Spleen (tissue), 11 donors: ENCODE measurements at regions not wholly inside any gene's neighbourhood (a gene's known extent, or its start where the extent isn't known, plus 50 kb on each side); places are given as distances from the start of the nearest gene placed in this dataset.

Source experiments
- DNase-seq: peaks from one replicate; pipeline ENCODE4 v3.0.0-alpha.2; 2020
- H3K27ac ChIP-seq, 8 donors: fragments of 200-600 bp; sonication (generic) in 7 of 8; 1 replicate in 4 of 8; 2 replicates in 4 of 8; pipeline versions ENCODE4 v1.5.0 to v1.8.0; 2016 to 2021; ENCODE audit warnings: inconsistent platforms in 4 of 8, mild to moderate bottlenecking in 4 of 8, moderate library complexity in 1 of 8
- H3K27me3 ChIP-seq, 7 donors: fragments of 200-600 bp; sonication (generic) in 6 of 7; replicated peaks in 1 of 7; 1 replicate in 4 of 7; 2 replicates in 3 of 7; pipeline versions ENCODE4 v1.5.0 to v1.8.0; 2016 to 2021; ENCODE audit warnings: inconsistent platforms in 3 of 7, mild to moderate bottlenecking in 1 of 7
- H3K36me3 ChIP-seq, 6 donors: fragments of 200-600 bp; sonication (generic) in 5 of 6; 1 replicate in 4 of 6; 2 replicates in 2 of 6; pipeline versions ENCODE4 v1.5.0 to v1.8.0; 2016 to 2021; ENCODE audit warnings: inconsistent platforms in 2 of 6
- H3K4me1 ChIP-seq, 6 donors: fragments of 200-600 bp; sonication (generic) in 5 of 6; 1 replicate in 3 of 6; 2 replicates in 3 of 6; pipeline versions ENCODE4 v1.5.0 to v1.8.0; 2016 to 2021; ENCODE audit warnings: inconsistent platforms in 3 of 6
- H3K4me3 ChIP-seq, 8 donors: fragments of 200-600 bp; sonication (generic) in 7 of 8; 1 replicate in 4 of 8; 2 replicates in 4 of 8; pipeline versions ENCODE4 v1.5.0 to v1.8.0; 2016 to 2021; ENCODE audit warnings: inconsistent platforms in 4 of 8, mild to moderate bottlenecking in 4 of 8, moderate library complexity in 2 of 8
- H3K9me3 ChIP-seq, 8 donors: fragments of 200-600 bp; sonication (generic) in 7 of 8; 1 replicate in 4 of 8; 2 replicates in 4 of 8; pipeline versions ENCODE4 v1.5.0 to v1.8.0; 2016 to 2021; ENCODE audit warnings: inconsistent platforms in 4 of 8
- POLR2A ChIP-seq, 3 donors: fragments of 450-650 bp; IDR thresholded peaks; one replicate each; pipeline ENCODE4 v1.5.1; 2017; ENCODE audit warnings: antibody characterized with exemption in 3 of 3, mild to moderate bottlenecking in 1 of 3
- POLR2AphosphoS5 ChIP-seq, 3 donors: sonication (generic); formaldehyde crosslinking; IDR thresholded peaks; one replicate each; pipeline ENCODE4 v1.5.1; 2017; ENCODE audit warnings: antibody characterized with exemption in 3 of 3
- WGBS, 5 donors: extraction: QIAGEN DNeasy Blood & Tissue Kit in 3 of 5; methylation state at CpG; one replicate each; pipeline versions ENCODE4 v1.1.5 to v1.1.7; 2013 to 2018; 5-methylcytosine and 5-hydroxymethylcytosine counted together
- intact Hi-C: fragments of 100-400 bp; cut with DNase I; formaldehyde crosslinking; loops from one replicate; pipeline ENCODE4 v1.15.0; 2023; ENCODE audit warnings: low total_unique reads
- TF ChIP-seq, protein P1 (sequence below), 11 experiments: fragments of 200-600 bp in 7 of 11; fragments of 450-650 bp in 4 of 11; sonication (generic) in 4 of 11; IDR thresholded peaks in 8 of 11; conservative IDR thresholded peaks in 3 of 11; 1 replicate in 7 of 11; 2 replicates in 4 of 11; pipeline versions ENCODE4 v1.4.0 to v1.8.0; 2016 to 2021; ENCODE audit warnings: antibody characterized with exemption in 11 of 11, inconsistent platforms in 4 of 11, mild to moderate bottlenecking in 1 of 11
- donor health status: healthy with polysubstance abuse.
- donor health status: DM: no; HTN: no; CAD: no; lungs with moderate emphysema.
- donor health status: DM: no; HTN: no; CAD: no.
- donor health status: Bipolar disorder and iron deficiency.
- donor health status: healthy.
- donor health status: DM: no; HTN: no; CAD: no.
- donor health status: DM: yes; HTN: yes; CAD: no.

- H3K27ac ChIP-seq: no peak overlapping the region
- peaks cover 0 to 14% (median 5%) of the 10 kb centered on the region in 6 donors for H3K4me1 ChIP-seq
- 38 to 86% (median 63%) methylated on average over 2 of the region's 2 CpGs for WGBS, 5 donors
- H3K36me3 ChIP-seq: no peaks in the 10 kb centered on the region
- H3K4me3 ChIP-seq: no peak overlapping the region
- no peak for DNase-seq
- TF ChIP-seq POLR2A (IDR thresholded peaks at IDR 0.05) (no peak), POLR2AphosphoS5 (IDR thresholded peaks at IDR 0.05) (no peak)
- TF ChIP-seq, protein P1, sequence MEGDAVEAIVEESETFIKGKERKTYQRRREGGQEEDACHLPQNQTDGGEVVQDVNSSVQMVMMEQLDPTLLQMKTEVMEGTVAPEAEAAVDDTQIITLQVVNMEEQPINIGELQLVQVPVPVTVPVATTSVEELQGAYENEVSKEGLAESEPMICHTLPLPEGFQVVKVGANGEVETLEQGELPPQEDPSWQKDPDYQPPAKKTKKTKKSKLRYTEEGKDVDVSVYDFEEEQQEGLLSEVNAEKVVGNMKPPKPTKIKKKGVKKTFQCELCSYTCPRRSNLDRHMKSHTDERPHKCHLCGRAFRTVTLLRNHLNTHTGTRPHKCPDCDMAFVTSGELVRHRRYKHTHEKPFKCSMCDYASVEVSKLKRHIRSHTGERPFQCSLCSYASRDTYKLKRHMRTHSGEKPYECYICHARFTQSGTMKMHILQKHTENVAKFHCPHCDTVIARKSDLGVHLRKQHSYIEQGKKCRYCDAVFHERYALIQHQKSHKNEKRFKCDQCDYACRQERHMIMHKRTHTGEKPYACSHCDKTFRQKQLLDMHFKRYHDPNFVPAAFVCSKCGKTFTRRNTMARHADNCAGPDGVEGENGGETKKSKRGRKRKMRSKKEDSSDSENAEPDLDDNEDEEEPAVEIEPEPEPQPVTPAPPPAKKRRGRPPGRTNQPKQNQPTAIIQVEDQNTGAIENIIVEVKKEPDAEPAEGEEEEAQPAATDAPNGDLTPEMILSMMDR (IDR thresholded peaks at IDR 0.05 in 8 of 11, conservative IDR thresholded peaks at IDR 0.05 in 3 of 11): no peak
- intact Hi-C loops: no loop called here
- H3K9me3 ChIP-seq: no peaks in the 10 kb centered on the region
- peaks cover 0 to 9% (median 0%) of the 10 kb centered on the region in 7 donors for H3K27me3 ChIP-seq
Observed at GRCh38 chr2:64363848-64364247, 90.1 kb upstream of the LGALSL start.

GRCh38 chr2:64367444-64368232 lies 86.3 kb upstream of the LGALSL start:
- Histone ChIP-seq H3K9me3 (no peaks in the 10 kb centered on the region), H3K4me3 (no peak overlapping the region), H3K36me3 (no peaks in the 10 kb centered on the region), H3K27me3 (no peaks in the 10 kb centered on the region), H3K27ac (no peak overlapping the region), H3K4me1 (no peaks in the 10 kb centered on the region)
- intact Hi-C loops: no loop called here
- WGBS, 5 donors: 68 to 89% (median 71%) methylated on average over 7 of the region's 7 CpGs
- no peak for TF ChIP-seq POLR2AphosphoS5 (IDR thresholded peaks at IDR 0.05)
- TF ChIP-seq, protein P1 (IDR thresholded peaks at IDR 0.05 in 8 of 11, conservative IDR thresholded peaks at IDR 0.05 in 3 of 11): no peak
- no peak for DNase-seq

DNA sequence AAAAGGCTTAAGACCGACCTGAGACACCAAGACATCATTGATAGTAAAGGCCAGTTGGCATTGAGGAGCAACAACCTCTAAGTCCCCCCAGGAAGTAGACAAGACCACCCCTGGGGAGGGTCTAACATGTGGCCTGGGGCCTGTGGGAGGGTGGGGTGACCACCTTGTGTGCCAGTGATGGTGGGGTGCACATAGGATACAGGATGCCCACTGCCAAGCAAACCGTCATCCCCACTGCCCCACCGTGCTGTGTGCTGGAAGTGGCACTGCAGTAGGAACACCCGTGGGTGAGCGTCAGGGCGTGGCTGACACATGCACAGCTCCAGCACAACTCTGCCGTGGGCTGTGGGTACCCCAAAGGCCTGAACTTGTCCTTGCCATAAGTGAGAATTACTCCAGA lies 84.3 kb upstream of the LGALSL start:
- H3K27me3 ChIP-seq: no peaks in the 10 kb centered on the region
- WGBS, 5 donors: 91 to 100% (median 93%) methylated on average over 1 to 7 of the region's 7 CpGs
- no peak for TF ChIP-seq POLR2A (IDR thresholded peaks at IDR 0.05)
- no peak for TF ChIP-seq POLR2AphosphoS5 (IDR thresholded peaks at IDR 0.05)
- TF ChIP-seq, protein P1 (IDR thresholded peaks at IDR 0.05 in 8 of 11, conservative IDR thresholded peaks at IDR 0.05 in 3 of 11): no peak
- no peak overlapping the region for H3K4me3 ChIP-seq
- H3K4me1 ChIP-seq: no peaks in the 10 kb centered on the region
- intact Hi-C loops: no loop called here
- H3K36me3 ChIP-seq: no peaks in the 10 kb centered on the region
- H3K27ac ChIP-seq: no peak overlapping the region
- H3K9me3 ChIP-seq: no peaks in the 10 kb centered on the region
- no peak for DNase-seq

DNA sequence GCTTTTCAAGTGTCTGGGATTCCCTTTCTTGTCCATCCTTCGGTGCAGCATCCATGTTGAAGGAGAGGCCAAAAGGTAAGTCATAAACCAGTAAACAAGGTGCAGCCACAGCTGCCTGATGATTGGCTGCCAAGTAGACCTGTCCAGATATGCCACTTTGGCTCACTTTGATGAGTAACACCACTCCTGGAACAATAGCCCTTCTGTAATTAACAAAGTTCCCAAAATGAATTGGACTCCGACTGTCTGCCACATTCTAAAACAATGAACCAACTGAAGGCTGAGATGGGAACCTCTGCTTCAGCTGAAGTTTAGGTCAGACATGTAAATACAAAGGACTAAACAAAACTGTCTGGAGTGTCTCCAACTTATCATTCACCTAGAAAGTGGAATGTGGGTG lies 82.2 kb upstream of the LGALSL start:
- WGBS, 5 donors: 88 to 97% (median 91%) methylated on average over 2 of the region's 2 CpGs
- no peak overlapping the region for H3K4me3 ChIP-seq

More for the DNA sequence above, 82.2 kb upstream of the LGALSL start:
- Histone ChIP-seq H3K27me3 (no peaks in the 10 kb centered on the region), H3K4me1 (no peaks in the 10 kb centered on the region), H3K27ac (no peak overlapping the region), H3K9me3 (no peaks in the 10 kb centered on the region), H3K36me3 (no peaks in the 10 kb centered on the region)
- intact Hi-C loops: no loop called here
- no peak for DNase-seq
- TF ChIP-seq POLR2A (IDR thresholded peaks at IDR 0.05): no peak
- TF ChIP-seq, protein P1 (IDR thresholded peaks at IDR 0.05 in 8 of 11, conservative IDR thresholded peaks at IDR 0.05 in 3 of 11): no peak
- no peak for TF ChIP-seq POLR2AphosphoS5 (IDR thresholded peaks at IDR 0.05)
